Body of pancreas (tissue), 4 donors: ENCODE measurements at regions not wholly inside any gene's neighbourhood (a gene's known extent, or its start where the extent isn't known, plus 50 kb on each side); places are given as distances from the start of the nearest gene placed in this dataset.

Source experiments
- ATAC-seq: fragments of 150-250 bp; one replicate; pipeline ENCODE4 v1.9.1; 2016
- DNase-seq, 4 donors: peaks; one replicate each; pipeline ENCODE4 v3.0.0-alpha.2; 2019
- H3K27ac ChIP-seq, 4 donors: fragments of 200-600 bp; sonication (generic); 1 replicate in 3 of 4; 2 replicates in 1 of 4; pipeline versions ENCODE4 v1.5.1 to v1.6.1; 2016 to 2019; ENCODE audit warnings: mild to moderate bottlenecking in 1 of 4, mixed read lengths in 1 of 4, moderate library complexity in 1 of 4
- H3K27me3 ChIP-seq, 2 donors: fragments of 200-600 bp; sonication (generic); one replicate each; pipeline ENCODE4 v1.6.0; 2016; ENCODE audit warnings: mild to moderate bottlenecking in 1 of 2
- H3K36me3 ChIP-seq, 2 donors: fragments of 200-600 bp; sonication (generic); replicated peaks in 1 of 2; 2 replicates each; pipeline ENCODE4 v1.5.1; 2016; ENCODE audit warnings: low read depth in 2 of 2; ENCODE audit not compliant: insufficient read depth in 1 of 2
- H3K4me1 ChIP-seq: fragments of 200-600 bp; sonication (generic); one replicate; pipeline ENCODE4 v1.6.0; 2016
- H3K4me3 ChIP-seq, 2 donors: fragments of 200-600 bp; sonication (generic); 1 replicate in 1 of 2; 2 replicates in 1 of 2; pipeline ENCODE4 v1.5.1; 2016 to 2019
- H3K9me3 ChIP-seq, 3 donors: fragments of 200-600 bp; sonication (generic); 1 replicate in 2 of 3; 2 replicates in 1 of 3; pipeline ENCODE4 v1.5.1; 2016
- CTCF ChIP-seq, 7 experiments: fragments of 450-650 bp in 4 of 7; fragments of 200-600 bp in 3 of 7; sonication (generic) in 3 of 7; IDR thresholded peaks; one replicate each; pipeline ENCODE4 v1.5.1; 2016 to 2019; ENCODE audit warnings: antibody characterized with exemption in 7 of 7
- POLR2A ChIP-seq, 3 donors: fragments of 450-650 bp; IDR thresholded peaks; one replicate each; pipeline ENCODE4 v1.6.1; 2016; ENCODE audit warnings: antibody characterized with exemption in 3 of 3, mild to moderate bottlenecking in 2 of 3
- WGBS, 2 donors: methylation state at CpG; one replicate each; pipeline ENCODE4 v1.1.5; 2017; 5-methylcytosine and 5-hydroxymethylcytosine counted together
- intact Hi-C: fragments of 100-400 bp; cut with DNase I; formaldehyde crosslinking; loops from one replicate; pipeline ENCODE4 v1.15.1; 2023

- intact Hi-C loops, result no loop called here
- DNase-seq, result no peak
- no peaks in the 10 kb centered on the region for H3K9me3 ChIP-seq
- H3K27me3 ChIP-seq, result no peaks in the 10 kb centered on the region
- WGBS, 2 donors, result 63 to 89% methylated on average over 4 of the region's 4 CpGs
- no peak overlapping the region for H3K27ac ChIP-seq
- ATAC-seq, result no peak
- H3K4me3 ChIP-seq, result no peak overlapping the region
- TF ChIP-seq CTCF (IDR thresholded peaks at IDR 0.05) (no peak), POLR2A (IDR thresholded peaks at IDR 0.05) (no peak)
- H3K36me3 ChIP-seq, result no peaks in the 10 kb centered on the region
- no peaks in the 10 kb centered on the region for H3K4me1 ChIP-seq
Measured at GRCh38 chr6:40722091-40722490, 134.9 kb upstream of the LRFN2 start.

GRCh38 chr6:40721271-40721952, 134.2 kb upstream of the LRFN2 start:
- H3K27me3 ChIP-seq, result no peaks in the 10 kb centered on the region
- intact Hi-C loops, result no loop called here
- no peaks in the 10 kb centered on the region for H3K9me3 ChIP-seq
- ATAC-seq, result no peak
- 92 to 95% methylated on average over 7 of the region's 7 CpGs for WGBS, 2 donors
- no peak for DNase-seq
- H3K4me3 ChIP-seq, result no peak overlapping the region
- H3K36me3 ChIP-seq, result no peaks in the 10 kb centered on the region
- no peak for TF ChIP-seq POLR2A (IDR thresholded peaks at IDR 0.05)
- TF ChIP-seq CTCF (IDR thresholded peaks at IDR 0.05), result no peak
- H3K27ac ChIP-seq, result no peak overlapping the region
- no peaks in the 10 kb centered on the region for H3K4me1 ChIP-seq

- Histone ChIP-seq H3K36me3 (no peaks in the 10 kb centered on the region), H3K4me1 (no peaks in the 10 kb centered on the region), H3K27me3 (no peaks in the 10 kb centered on the region), H3K9me3 (no peaks in the 10 kb centered on the region), H3K4me3 (no peak overlapping the region), H3K27ac (no peak overlapping the region)
- TF ChIP-seq POLR2A (IDR thresholded peaks at IDR 0.05), result no peak
- no peak for TF ChIP-seq CTCF (IDR thresholded peaks at IDR 0.05)
- no peak for ATAC-seq
- no peak for DNase-seq
- WGBS, 2 donors, result 65 to 85% methylated on average over 2 of the region's 2 CpGs
- intact Hi-C loops, result no loop called here
Measured at GRCh38 chr6:40720375-40720748, 133.2 kb upstream of the LRFN2 start.

DNA sequence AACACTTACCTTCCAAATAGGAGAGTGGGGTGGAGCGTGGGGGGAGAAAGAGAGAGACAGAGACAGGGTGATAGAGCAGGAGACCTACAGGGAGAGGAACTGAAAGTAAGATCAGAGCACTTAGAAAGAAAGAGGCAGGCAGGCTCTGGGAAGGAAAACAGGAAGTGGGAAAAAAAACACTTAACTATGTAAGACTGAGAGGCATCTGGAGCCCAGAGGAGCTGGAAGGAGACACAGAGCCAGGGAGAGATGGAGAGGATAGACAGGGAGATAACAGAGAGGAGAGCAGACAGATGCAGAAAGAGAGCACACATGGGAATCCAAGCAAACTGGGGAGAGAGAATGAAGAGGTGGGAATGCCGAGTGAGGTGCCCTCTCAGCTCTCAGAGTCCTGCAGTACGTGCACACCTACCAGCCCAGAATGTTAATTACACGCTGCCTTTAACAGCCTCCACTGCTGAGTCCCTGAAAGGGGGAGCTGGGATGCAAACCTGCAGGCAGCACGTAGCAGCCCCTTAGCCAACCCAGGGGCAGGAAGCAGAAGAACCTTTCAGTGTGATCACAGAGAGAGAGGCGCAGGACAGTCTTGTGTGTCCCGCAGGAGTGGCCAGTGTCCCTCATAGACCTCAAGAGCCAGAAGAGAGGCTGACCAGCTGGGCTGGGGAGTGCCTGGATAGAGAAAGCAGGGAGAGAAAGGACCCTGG, 132.7 kb upstream of the LRFN2 start:
- WGBS, 2 donors, result 50 to 72% methylated on average over 7 of the region's 7 CpGs
- Histone ChIP-seq H3K9me3 (no peaks in the 10 kb centered on the region), H3K4me3 (no peak overlapping the region), H3K27me3 (no peaks in the 10 kb centered on the region), H3K4me1 (no peaks in the 10 kb centered on the region), H3K27ac (no peak overlapping the region), H3K36me3 (no peaks in the 10 kb centered on the region)
- no peak for TF ChIP-seq POLR2A (IDR thresholded peaks at IDR 0.05)
- no peak for TF ChIP-seq CTCF (IDR thresholded peaks at IDR 0.05)
- DNase-seq (peak in 1 of 4 donors; percentile 14), ATAC-seq (no peak)
- intact Hi-C loops, result no loop called here

DNA sequence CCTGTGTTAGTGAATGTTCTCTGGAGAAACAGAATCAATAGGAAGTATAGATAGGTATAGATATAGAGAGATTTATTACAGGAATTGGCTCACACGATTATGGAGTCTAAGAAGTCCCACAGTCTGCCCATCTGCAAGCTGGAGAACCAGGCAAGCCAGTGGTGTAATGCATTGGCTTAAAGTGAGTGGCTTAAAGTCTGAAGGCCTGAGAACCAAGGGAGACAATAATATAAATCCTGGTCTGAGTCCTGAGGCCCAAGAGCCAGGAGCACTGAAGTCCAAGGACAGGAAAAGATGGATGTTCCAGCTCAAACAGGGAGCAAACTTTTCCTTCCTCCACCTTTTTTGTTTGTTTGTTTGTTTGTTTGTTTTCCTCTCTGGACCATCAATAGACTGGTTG, 131.2 kb upstream of the LRFN2 start:
- Histone ChIP-seq H3K9me3 (no peaks in the 10 kb centered on the region), H3K27ac (no peak overlapping the region), H3K27me3 (no peaks in the 10 kb centered on the region), H3K4me3 (no peak overlapping the region), H3K4me1 (no peaks in the 10 kb centered on the region), H3K36me3 (no peaks in the 10 kb centered on the region)
- 62 to 83% methylated on average over 1 of the region's 1 CpG for WGBS, 2 donors
- no peak for ATAC-seq
- DNase-seq, result no peak
- intact Hi-C loops, result no loop called here
- TF ChIP-seq POLR2A (IDR thresholded peaks at IDR 0.05) (no peak), CTCF (IDR thresholded peaks at IDR 0.05) (no peak)
